Ramos (cell line): ENCODE measurements at regions not wholly inside any gene's neighbourhood (a gene's known extent, or its start where the extent isn't known, plus 50 kb on each side); places are given as distances from the start of the nearest gene placed in this dataset.

Experiments used
- in situ Hi-C: fragments of 300-500 bp; cut with MboI; formaldehyde crosslinking; loops from one replicate; pipeline ENCODE4 v1.14.3; 2022; ENCODE audit warnings: low sequenced_read_pairs; ENCODE audit not compliant: unreplicated experiment

DNA sequence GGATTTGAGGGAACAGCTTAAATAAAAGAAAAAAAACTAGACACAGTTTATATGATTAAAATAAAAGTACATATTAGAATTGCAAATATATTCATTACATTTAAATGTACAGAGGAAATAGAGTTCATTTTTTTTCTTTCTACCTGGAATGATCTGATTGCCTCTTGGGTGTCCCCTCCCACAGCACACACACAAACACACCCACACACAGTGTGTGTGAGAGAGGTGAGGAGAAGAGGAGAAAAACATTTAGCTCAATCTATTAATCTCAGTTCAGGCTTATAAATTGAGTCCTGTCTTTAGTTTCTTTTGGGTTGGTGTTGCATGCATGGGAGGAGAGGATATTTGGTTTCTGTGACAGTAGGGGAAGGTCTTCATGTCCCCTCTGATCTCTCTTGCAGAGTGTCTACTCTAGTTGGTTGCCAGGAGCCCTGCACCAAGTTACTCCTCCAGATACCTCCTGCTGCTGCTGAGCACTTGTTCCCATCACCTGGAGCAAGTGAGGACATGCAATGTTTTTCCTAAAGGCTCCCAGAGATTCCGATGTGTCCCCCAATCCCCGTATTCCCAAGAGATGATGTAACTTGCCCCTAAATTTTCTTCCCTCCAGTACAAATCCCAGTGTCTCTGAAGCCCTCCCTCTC lies 50.8 kb upstream of the REG3A start:
- in situ Hi-C loops, result no loop called here
